Osteoblast (primary cell): ENCODE measurements at regions not wholly inside any gene's neighbourhood (a gene's known extent, or its start where the extent isn't known, plus 50 kb on each side); places are given as distances from the start of the nearest gene placed in this dataset.

Experiments used
- DNase-seq: peaks from one replicate; pipeline ENCODE4 v3.0.0; 2011; ENCODE audit warnings: low spot score, mixed read lengths; ENCODE audit not compliant: insufficient read length; ENCODE audit errors: missing footprints
- H2AFZ ChIP-seq: 2 replicates; pipeline ENCODE4 v1.6.0; 2011; ENCODE audit warnings: mild to moderate bottlenecking, low read length
- H3K27ac ChIP-seq: 2 replicates; pipeline ENCODE4 v1.5.1; 2011; ENCODE audit warnings: mild to moderate bottlenecking, low read depth, low read length, moderate library complexity
- H3K27me3 ChIP-seq: 2 replicates; pipeline ENCODE4 v1.6.0; 2012; ENCODE audit warnings: mild to moderate bottlenecking, control low read depth, inconsistent platforms, low read length, moderate library complexity; ENCODE audit not compliant: insufficient read depth
- H3K36me3 ChIP-seq: 2 replicates; pipeline ENCODE4 v1.5.1; 2011; ENCODE audit warnings: mild to moderate bottlenecking, low read length, control low read depth, moderate library complexity; ENCODE audit not compliant: insufficient read depth
- H3K4me1 ChIP-seq: 2 replicates; pipeline ENCODE4 v1.5.1; 2011; ENCODE audit warnings: mild to moderate bottlenecking, low read length, control low read depth, moderate library complexity; ENCODE audit not compliant: insufficient read depth
- H3K4me2 ChIP-seq: 2 replicates; pipeline ENCODE4 v1.6.0; 2011; ENCODE audit warnings: mild to moderate bottlenecking, low read length; ENCODE audit not compliant: insufficient read depth
- H3K4me3 ChIP-seq: fragments of 200-600 bp; sonication (generic); 3 replicates; pipeline ENCODE4 v1.5.1; 2012; ENCODE audit warnings: mild to moderate bottlenecking, low read length, inconsistent platforms; ENCODE audit not compliant: insufficient read depth
- H3K79me2 ChIP-seq: 2 replicates; pipeline ENCODE4 v1.6.0; 2012; ENCODE audit warnings: mild to moderate bottlenecking, low read length, control low read depth, inconsistent platforms; ENCODE audit not compliant: insufficient read depth
- H3K9me3 ChIP-seq: 2 replicates; pipeline ENCODE4 v1.5.1; 2011; ENCODE audit warnings: low read depth, low read length, control low read depth
- H4K20me1 ChIP-seq: 2 replicates; pipeline ENCODE4 v1.6.0; 2012; ENCODE audit warnings: mild to moderate bottlenecking, low read length, control low read depth; ENCODE audit not compliant: insufficient read depth
- CTCF ChIP-seq: IDR thresholded peaks from 2 replicates; pipeline ENCODE4 v1.5.1; 2011; ENCODE audit warnings: mild to moderate bottlenecking, low read depth, low read length, moderate library complexity; ENCODE audit errors: extremely low read depth

- Histone ChIP-seq H3K36me3 (no peaks in the 10 kb centered on the region), H3K79me2 (no peaks in the 10 kb centered on the region), H3K27ac (no peak overlapping the region), H3K9me3 (no peaks in the 10 kb centered on the region), H3K27me3 (no peaks in the 10 kb centered on the region), H3K4me1 (peaks cover 4% of the 10 kb centered on the region), H4K20me1 (no peaks in the 10 kb centered on the region), H3K4me3 (no peak overlapping the region), H3K4me2 (no peak overlapping the region), H2AFZ (no peak overlapping the region)
- TF ChIP-seq CTCF = no peak
- DNase-seq = no peak
Measured at GRCh38 chr12:105978276-105978675, 160.5 kb downstream of the NUAK1 start.

DNA sequence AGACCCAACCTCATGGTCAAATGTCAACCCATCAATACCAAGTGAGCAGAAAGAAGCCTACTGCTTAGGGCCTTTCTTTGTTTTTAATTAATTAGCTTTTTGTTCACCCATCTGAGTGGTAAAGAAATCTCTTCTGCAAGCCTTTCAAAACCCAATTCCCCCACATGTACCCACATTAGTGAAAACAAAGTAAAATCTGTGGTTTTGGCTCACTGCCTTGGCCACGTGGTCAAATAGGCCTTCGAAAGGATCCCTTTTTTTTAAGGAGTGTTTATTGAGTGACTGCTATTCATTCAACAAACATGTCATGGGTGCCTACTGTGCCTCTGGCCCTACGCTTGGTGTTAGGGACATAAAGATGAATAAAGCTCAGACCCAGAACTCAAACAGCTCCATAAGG lies 160.1 kb downstream of the NUAK1 start:
- Histone ChIP-seq H3K9me3 (no peaks in the 10 kb centered on the region), H2AFZ (no peak overlapping the region), H4K20me1 (no peaks in the 10 kb centered on the region), H3K4me3 (no peak overlapping the region), H3K27ac (no peak overlapping the region), H3K4me2 (no peak overlapping the region), H3K4me1 (peaks cover 4% of the 10 kb centered on the region), H3K27me3 (no peaks in the 10 kb centered on the region), H3K79me2 (no peaks in the 10 kb centered on the region), H3K36me3 (no peaks in the 10 kb centered on the region)
- no peak for TF ChIP-seq CTCF
- DNase-seq = no peak

GRCh38 chr12:105980085-105980484 lies 158.7 kb downstream of the NUAK1 start:
- Histone ChIP-seq H3K27ac (no peak overlapping the region), H3K4me2 (no peak overlapping the region), H3K36me3 (no peaks in the 10 kb centered on the region), H3K27me3 (no peaks in the 10 kb centered on the region), H4K20me1 (no peaks in the 10 kb centered on the region), H3K79me2 (no peaks in the 10 kb centered on the region), H3K4me3 (no peak overlapping the region), H3K9me3 (no peaks in the 10 kb centered on the region), H3K4me1 (peaks cover 4% of the 10 kb centered on the region), H2AFZ (no peak overlapping the region)
- DNase-seq = no peak
- TF ChIP-seq CTCF = no peak

DNA sequence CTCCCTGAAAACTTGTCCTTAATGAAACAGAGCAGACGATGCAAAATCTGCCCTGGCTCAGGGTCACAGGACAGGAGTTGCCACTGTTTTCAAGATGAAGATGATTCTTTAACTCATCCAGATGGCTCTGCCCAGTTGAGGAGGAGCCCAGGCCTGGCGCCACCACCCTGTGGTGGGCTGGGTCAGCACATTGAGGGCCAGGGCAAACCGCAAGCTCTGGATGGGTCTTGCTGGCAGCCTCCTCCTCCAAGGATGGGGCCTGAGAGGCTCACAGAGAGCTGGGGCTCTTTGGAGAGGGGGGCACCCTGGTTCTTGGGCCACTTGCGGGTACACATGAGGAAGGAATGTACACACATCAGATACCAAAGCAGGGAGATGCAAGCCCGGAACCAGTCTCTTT lies 158.2 kb downstream of the NUAK1 start:
- Histone ChIP-seq H3K36me3 (no peaks in the 10 kb centered on the region), H4K20me1 (no peaks in the 10 kb centered on the region), H3K79me2 (no peaks in the 10 kb centered on the region), H3K4me3 (no peak overlapping the region), H3K4me2 (no peak overlapping the region), H3K27me3 (no peaks in the 10 kb centered on the region), H3K4me1 (peaks cover 4% of the 10 kb centered on the region), H3K27ac (no peak overlapping the region), H3K9me3 (no peaks in the 10 kb centered on the region), H2AFZ (no peak overlapping the region)
- TF ChIP-seq CTCF = no peak
- DNase-seq = no peak
